HG02870 (cell line): ENCODE measurements at regions not wholly inside any gene's neighbourhood (a gene's known extent, or its start where the extent isn't known, plus 50 kb on each side); places are given as distances from the start of the nearest gene placed in this dataset.
A peak's percentile ranks its signal among the peaks of the same experiment; 100 is the strongest.

Experiments
- ATAC-seq: cut with Tn5 transposase; IDR thresholded peaks from one replicate; pipeline ENCODE4 v1.9.1; 2021; ENCODE audit warnings: mild to moderate bottlenecking, moderate library complexity; ENCODE audit not compliant: unreplicated experiment

DNA sequence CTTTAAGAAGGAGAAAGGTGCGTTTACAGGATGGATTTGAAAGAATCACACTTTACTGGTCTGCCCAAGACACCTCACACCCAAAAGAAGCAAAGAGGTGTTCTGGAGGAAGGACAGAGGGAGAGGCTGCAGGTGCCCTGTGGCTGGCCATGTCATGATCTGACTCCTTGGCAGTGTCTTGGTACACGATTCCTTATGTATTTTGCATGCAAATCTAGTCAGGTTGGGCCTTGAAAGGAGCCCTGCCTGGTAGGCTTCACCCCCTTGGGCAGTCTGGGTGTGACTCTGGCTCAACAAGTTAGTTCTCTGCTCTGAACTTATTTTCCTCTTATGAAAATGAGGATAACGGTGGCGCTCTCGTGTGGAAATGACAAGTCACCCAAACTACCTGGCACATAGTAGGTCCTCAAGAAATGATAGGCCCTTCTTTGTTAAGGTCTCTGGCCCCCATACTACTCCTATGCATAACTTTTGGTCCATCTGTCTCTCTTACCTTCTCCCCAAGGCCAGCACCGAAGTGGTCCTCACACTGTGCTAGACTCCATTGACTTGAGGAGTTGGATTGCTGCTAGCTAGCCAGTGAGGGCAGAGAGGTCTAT is 212.5 kb downstream of the SEMA6A start:
- no peak for ATAC-seq

DNA sequence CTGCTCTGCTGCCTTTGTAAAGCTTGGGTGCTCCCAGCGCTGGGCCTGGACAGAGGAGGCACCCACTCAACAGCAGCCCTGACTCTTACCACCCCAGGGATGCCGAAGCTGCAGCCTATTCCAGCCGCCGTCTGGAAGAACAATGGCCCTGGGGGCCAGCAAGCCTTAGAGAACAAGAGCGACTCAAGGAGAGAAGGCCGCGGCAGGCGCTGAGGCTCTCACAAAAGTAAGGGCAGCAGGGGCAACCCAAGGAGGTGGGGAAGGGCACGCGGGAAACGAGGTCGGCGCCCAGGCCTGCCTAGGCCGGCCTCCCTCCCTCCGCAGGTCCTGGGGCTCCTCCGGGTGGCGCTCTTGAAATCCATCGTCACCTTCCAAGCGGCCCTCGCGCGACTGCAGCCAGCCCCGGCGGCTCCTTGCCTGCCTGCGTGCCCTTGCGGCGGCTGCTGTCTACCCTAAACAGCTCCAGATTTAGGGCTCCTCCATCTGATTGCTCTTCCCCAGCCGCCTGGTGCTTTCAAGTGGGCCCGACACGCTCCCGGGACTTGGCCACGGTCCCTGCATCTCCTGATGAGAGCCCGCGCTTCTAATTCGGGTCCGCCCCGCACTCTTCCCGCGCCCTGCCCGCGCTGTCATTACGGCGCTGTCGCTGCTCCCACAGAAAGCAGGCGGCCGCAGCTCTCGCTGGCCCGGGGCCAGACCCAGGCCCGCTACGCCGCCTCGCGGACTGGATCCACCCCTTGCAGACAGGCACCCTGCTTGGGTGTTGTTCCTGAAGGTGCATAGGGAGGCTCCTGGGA is 213.3 kb downstream of the SEMA6A start:
- no peak for ATAC-seq

DNA sequence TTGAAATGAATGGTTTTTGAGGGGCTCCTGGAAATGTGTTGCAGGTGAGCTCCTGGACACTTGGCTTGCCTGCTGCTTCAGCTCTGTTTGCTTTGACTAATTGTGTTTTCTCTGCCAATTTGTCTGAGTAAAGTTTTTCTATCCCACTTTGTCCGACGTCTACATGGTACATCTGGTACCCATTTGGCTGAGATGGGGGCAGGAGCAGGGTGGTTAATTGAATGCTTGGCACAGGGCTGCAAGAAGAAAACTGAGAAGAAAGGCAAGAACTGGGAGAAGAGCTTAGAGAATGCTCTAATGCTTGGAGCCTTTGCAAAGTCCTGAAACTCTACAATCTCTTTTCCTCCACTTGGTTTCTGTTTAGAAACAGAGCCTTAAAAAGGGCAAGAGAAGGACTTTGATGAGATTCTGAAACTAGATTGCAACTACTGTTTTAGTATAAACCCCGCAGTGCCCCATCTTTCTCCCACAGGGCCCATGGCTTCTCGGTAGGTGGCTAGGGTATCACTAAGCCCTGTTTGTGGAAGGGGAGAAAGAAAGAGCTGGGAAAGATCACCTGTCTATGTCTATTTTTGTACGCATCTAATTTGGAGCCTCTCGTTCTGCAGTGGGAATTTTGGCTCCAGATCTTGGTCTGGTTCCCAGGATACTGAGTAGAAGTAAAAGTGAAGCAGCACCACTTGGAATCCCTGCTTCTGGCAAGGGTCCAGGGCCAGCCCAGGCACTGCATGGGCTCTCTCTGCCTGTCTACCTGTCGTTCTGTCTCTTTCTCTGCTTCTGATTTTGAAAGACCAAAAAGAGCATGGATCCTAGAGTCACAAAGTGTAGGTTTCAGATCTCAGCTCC is 214.4 kb downstream of the SEMA6A start:
- ATAC-seq = no peak

DNA sequence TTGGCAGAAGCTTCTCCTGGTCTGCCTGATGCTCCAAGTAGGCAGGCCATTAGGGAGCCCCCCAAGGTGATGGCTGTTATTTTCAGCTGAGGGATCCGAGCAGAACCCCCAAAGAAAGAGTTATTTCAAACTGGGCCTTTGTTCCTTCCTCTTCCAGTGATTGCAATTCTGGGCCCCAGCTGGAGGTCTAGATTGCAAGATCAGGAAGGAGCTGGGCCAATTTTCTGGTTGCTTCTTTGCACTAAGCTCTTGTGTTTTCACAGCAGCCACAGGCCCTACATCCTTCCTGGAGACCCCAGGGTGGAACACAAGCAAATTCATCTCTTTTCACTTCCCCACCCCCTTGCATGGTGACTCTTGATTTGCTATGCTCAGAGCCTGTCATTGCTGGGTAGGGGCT is 215.0 kb downstream of the SEMA6A start:
- ATAC-seq = peak; percentile 0

DNA sequence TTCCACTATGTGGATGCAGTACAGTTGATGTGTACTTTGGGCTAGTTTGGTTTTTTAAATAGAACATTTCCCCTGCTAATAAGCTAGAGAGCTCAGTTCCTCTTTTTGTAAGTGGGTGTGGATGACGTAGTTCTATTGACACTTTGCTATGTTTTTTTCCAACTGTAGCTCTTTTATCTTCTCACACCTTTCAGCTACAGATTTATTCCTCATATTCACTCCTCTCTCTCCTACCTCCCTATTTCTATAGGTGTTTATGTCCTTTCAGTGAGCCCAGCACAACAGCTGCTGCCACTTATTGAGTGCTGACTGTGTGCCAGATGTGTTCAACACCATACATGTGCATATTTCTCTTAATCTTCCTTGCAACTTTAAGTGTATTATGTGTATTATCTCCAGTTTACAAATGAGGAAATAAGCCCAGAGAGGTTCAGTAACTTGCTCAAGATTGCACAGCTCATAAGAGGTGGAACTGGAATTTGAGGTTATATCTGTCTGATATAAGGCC is 215.7 kb downstream of the SEMA6A start:
- peak; percentile 98 for ATAC-seq

DNA sequence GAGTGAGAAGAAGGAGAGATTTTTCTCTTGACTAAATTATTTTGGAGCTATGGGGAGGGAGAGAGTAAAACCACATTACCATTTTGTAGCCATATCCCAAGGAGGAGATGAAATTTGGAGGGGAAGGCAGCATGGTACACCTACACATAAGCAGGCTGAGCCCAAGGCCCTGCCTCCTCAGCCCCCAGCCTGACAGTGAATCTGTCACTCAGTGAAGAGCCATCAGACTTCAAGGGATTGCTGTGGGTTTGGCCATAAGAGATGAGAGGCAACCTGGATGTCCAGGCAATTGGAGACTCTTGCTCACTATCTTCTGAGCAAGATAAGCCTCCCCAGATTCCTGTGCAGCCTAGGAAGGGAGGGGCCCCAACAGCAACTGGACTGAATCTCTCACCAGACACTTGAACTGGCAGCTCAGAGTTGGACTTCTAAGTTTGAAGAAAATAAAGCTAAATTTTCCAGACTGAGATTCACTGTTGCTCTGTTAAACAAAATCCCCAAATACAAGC is 216.6 kb downstream of the SEMA6A start:
- no peak for ATAC-seq

DNA sequence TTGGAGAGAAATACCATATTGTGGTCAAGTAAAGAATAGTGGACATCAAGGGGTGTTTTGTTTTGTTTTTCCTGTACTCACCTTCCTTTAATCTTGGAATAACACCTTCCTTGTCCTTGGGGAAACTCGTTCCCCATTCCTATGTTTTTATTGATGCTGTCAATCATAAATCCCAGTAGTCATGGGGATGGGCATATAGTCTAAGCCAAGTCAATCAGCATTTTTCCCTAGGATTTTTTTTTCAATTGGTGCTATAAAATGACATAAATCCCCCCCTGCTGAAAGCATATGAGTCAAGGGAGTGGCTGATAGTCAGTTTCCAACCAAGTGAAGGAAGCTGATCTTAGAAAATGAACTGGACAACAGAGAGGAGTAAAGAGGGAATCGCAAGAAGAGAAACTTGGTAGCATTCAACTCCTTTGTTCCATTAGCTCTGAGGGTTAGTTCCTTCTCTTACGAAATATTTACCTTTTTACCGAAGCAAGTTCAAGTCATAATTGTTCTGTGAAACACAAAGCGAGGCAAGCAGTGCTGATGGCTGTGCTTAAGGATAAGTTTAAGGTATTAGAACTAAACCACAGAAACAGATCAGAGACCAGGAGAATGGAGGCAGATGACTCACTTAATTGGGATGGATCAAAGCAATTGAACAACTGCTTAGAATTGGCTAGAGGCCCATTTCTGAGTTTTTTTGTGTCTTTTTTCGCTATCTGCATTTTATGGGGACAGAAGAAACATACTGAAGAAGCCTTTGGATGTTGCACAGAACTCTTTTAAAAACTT is 218.6 kb downstream of the SEMA6A start:
- ATAC-seq = no peak

DNA sequence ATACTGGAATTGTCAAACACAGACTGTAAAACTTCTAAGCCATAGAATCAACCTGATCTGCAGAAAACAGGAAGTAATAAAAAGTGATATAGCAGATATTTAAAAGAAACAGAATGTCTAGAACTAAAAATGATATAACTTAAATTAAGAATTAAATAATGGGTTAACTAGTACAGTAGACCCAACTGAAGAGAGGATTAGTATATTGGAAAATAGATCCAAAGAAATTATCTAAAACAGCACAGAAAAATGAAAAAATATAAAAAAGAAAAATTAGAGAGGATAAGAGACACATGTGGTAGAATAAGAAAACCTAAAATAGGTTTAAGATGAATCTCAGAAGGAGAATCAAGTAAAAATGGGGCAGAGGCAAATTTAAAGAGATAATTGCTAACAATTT is 219.9 kb downstream of the SEMA6A start:
- no peak for ATAC-seq

DNA sequence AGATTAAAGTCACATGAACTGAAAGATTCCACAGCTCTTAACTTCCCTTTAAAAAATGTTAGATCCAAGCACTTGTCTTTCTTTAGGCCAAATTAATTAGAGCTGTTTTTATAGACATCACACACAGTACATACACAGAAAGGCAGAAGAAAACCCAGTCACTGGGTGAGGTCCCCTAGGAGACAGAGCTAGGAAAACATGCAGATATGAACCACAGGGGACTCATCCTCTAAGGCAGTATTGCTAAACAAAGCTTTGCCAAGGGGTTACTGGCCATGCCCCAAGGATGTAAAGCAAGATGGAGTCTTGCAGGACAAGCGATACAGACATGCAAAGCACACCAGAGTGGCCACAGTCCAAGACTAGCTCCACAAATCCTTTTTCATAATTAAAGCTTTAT is 227.0 kb downstream of the SEMA6A start:
- ATAC-seq = no peak

DNA sequence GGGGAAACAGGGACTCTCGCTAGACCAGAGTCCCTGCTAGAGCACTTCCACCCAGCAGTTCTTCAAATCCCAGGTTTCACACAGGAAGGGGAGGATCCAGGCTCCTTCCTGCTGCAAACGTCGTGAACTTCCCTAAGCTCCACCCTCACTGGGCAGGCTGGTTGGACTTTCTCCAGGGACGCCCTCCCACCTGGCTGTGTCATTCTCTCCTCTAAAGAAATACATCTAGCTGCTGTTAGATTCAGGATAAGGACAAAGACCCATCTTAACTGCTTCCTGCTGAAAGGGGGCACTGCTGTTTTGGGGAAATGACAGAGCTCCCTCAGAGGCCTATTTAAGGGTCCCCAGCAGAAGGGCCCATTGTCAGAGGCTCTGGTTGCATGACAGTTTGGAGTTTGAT is 230.7 kb downstream of the SEMA6A start:
- ATAC-seq = no peak
